T47D (cell line): ENCODE measurements at regions not wholly inside any gene's neighbourhood (a gene's known extent, or its start where the extent isn't known, plus 50 kb on each side); places are given as distances from the start of the nearest gene placed in this dataset.

ENCODE experiments used
- DNase-seq, 2 experiments: peaks; one replicate each; pipeline versions ENCODE4 v3.0.0 to v3.0.0-alpha.2; 2011 to 2012; ENCODE audit warnings: low read depth in 1 of 2, low spot score in 1 of 2
- JUND ChIP-seq: IDR thresholded peaks from 2 replicates; pipeline ENCODE4 v1.6.1; 2012; ENCODE audit warnings: low read depth
- in situ Hi-C: cut with HindIII; loops from 2 replicates; pipeline ENCODE4 v1.10.0; 2016; ENCODE audit warnings: low sequenced_read_pairs, low pct_unique_long_range_greater_than_20kb

- TF ChIP-seq JUND, result no peak
- in situ Hi-C loops, result no loop called here
- peak in 1 of 2 experiments; percentile 23 for DNase-seq
Measured at GRCh38 chr20:11372876-11373790, 544.6 kb upstream of the BTBD3 start.

- no peak for TF ChIP-seq JUND
- DNase-seq, result no peak
- in situ Hi-C loops, result no loop called here
Measured at GRCh38 chr20:11375335-11375734, 542.4 kb upstream of the BTBD3 start.

GRCh38 chr20:11375966-11376365, 541.7 kb upstream of the BTBD3 start:
- in situ Hi-C loops, result no loop called here

GRCh38 chr20:11376420-11376819, 541.3 kb upstream of the BTBD3 start:
- DNase-seq, result no peak
- in situ Hi-C loops, result no loop called here
- TF ChIP-seq JUND, result no peak

More at GRCh38 chr20:11375966-11376365, 541.7 kb upstream of the BTBD3 start:
- peak in 1 of 2 experiments; percentile 25 for DNase-seq
- TF ChIP-seq JUND, result no peak

- no peak for DNase-seq
- in situ Hi-C loops, result no loop called here
- TF ChIP-seq JUND, result no peak
Measured at GRCh38 chr20:11376998-11377397, 540.7 kb upstream of the BTBD3 start.

- no peak for DNase-seq
- in situ Hi-C loops, result no loop called here
- no peak for TF ChIP-seq JUND
Measured at GRCh38 chr20:11377761-11378160, 539.9 kb upstream of the BTBD3 start.

- no peak for TF ChIP-seq JUND
- in situ Hi-C loops, result no loop called here
- no peak for DNase-seq
Measured at GRCh38 chr20:11378252-11378651, 539.4 kb upstream of the BTBD3 start.

- in situ Hi-C loops, result no loop called here
- no peak for TF ChIP-seq JUND
- DNase-seq, result peak in 1 of 2 experiments; percentile 73
Measured at GRCh38 chr20:11379257-11380011, 538.3 kb upstream of the BTBD3 start.

GRCh38 chr20:11380283-11380682, 537.4 kb upstream of the BTBD3 start:
- no peak for TF ChIP-seq JUND
- DNase-seq, result no peak
- in situ Hi-C loops, result no loop called here

GRCh38 chr20:11387189-11387754, 530.4 kb upstream of the BTBD3 start:
- DNase-seq, result no peak
- TF ChIP-seq JUND, result no peak
- in situ Hi-C loops, result no loop called here

- no peak for DNase-seq
Measured at GRCh38 chr20:11389186-11389585, 528.5 kb upstream of the BTBD3 start.

GRCh38 chr20:11391591-11391990, 526.1 kb upstream of the BTBD3 start:
- TF ChIP-seq JUND, result no peak
- in situ Hi-C loops, result no loop called here
- DNase-seq, result no peak

More at GRCh38 chr20:11389186-11389585, 528.5 kb upstream of the BTBD3 start:
- no peak for TF ChIP-seq JUND
- in situ Hi-C loops, result no loop called here
